ENCODE measurements at regions not wholly inside any gene's neighbourhood (a gene's known extent, or its start where the extent isn't known, plus 50 kb on each side); places are given as distances from the start of the nearest gene placed in this dataset.

- no peak for DNase-seq
Measured at GRCh38 chr16:55938126-55938525, 63.0 kb upstream of the CES5A start.

- DNase-seq: no peak
Measured at GRCh38 chr16:55933038-55933437, 57.9 kb upstream of the CES5A start.

GRCh38 chr16:55930036-55930435 is 54.9 kb upstream of the CES5A start:
- DNase-seq: no peak

- no peak for DNase-seq
Measured at GRCh38 chr16:55929181-55929580, 54.0 kb upstream of the CES5A start.

- DNase-seq: no peak
Measured at GRCh38 chr16:55925242-55925641, 50.1 kb upstream of the CES5A start.
